Adrenal gland (tissue), 9 donors: ENCODE measurements at regions not wholly inside any gene's neighbourhood (a gene's known extent, or its start where the extent isn't known, plus 50 kb on each side); places are given as distances from the start of the nearest gene placed in this dataset.

Source experiments
- DNase-seq, 7 donors: peaks; one replicate each; pipeline ENCODE4 v3.0.0-alpha.2; 2019 to 2020
- H3K27ac ChIP-seq, 5 donors: fragments of 200-600 bp; sonication (generic) in 4 of 5; 1 replicate in 3 of 5; 2 replicates in 2 of 5; pipeline versions ENCODE4 v1.5.1 to v1.8.0; 2016 to 2020; ENCODE audit warnings: mild to moderate bottlenecking in 1 of 5
- H3K27me3 ChIP-seq: fragments of 200-600 bp; 2 replicates; pipeline ENCODE4 v1.8.0; 2021
- H3K36me3 ChIP-seq, 2 donors: fragments of 200-600 bp; replicated peaks in 1 of 2; 1 replicate in 1 of 2; 2 replicates in 1 of 2; pipeline versions ENCODE4 v1.5.1 to v1.8.0; 2018 to 2022
- H3K4me1 ChIP-seq, 2 donors: fragments of 200-600 bp; replicated peaks in 1 of 2; 1 replicate in 1 of 2; 2 replicates in 1 of 2; pipeline versions ENCODE4 v1.5.1 to v1.8.0; 2018 to 2021
- H3K4me3 ChIP-seq, 4 donors: fragments of 200-600 bp; sonication (generic) in 3 of 4; one replicate each; pipeline ENCODE4 v1.5.1; 2016 to 2018
- H3K9me3 ChIP-seq, 3 donors: fragments of 200-600 bp; sonication (generic) in 1 of 3; replicated peaks in 1 of 3; 1 replicate in 2 of 3; 2 replicates in 1 of 3; pipeline versions ENCODE4 v1.5.1 to v1.8.0; 2016 to 2021
- POLR2A ChIP-seq, 2 donors: fragments of 450-650 bp; IDR thresholded peaks; one replicate each; pipeline ENCODE4 v1.6.1; 2017; ENCODE audit warnings: antibody characterized with exemption in 2 of 2, mild to moderate bottlenecking in 2 of 2, moderate library complexity in 1 of 2
- WGBS, 4 donors: extraction: QIAGEN DNeasy Blood & Tissue Kit in 2 of 4; methylation state at CpG; one replicate each; pipeline versions ENCODE4 v1.1.5 to v1.1.7; 2013 to 2017; 5-methylcytosine and 5-hydroxymethylcytosine counted together
- intact Hi-C, 2 donors: fragments of 100-400 bp; cut with DNase I; formaldehyde crosslinking; loops; one replicate each; pipeline versions ENCODE4 v1.14.1 to v1.15.0; 2022 to 2023
- TF ChIP-seq, protein P1 (sequence below), 6 experiments: fragments of 450-650 bp in 4 of 6; fragments of 200-600 bp in 2 of 6; sonication (generic) in 1 of 6; IDR thresholded peaks; 1 replicate in 5 of 6; 2 replicates in 1 of 6; pipeline versions ENCODE4 v1.5.1 to v1.8.0; 2016 to 2021; ENCODE audit warnings: antibody characterized with exemption in 6 of 6, mild to moderate bottlenecking in 2 of 6, moderate library complexity in 1 of 6
- donor health status: healthy with polysubstance abuse.
- donor health status: Bipolar disorder and iron deficiency.
- donor health status: DM: yes; HTN: yes; CAD: no.
- donor health status: DM: no; HTN: no; CAD: no.
- donor health status: DM: no; HTN: no; CAD: no.

DNA sequence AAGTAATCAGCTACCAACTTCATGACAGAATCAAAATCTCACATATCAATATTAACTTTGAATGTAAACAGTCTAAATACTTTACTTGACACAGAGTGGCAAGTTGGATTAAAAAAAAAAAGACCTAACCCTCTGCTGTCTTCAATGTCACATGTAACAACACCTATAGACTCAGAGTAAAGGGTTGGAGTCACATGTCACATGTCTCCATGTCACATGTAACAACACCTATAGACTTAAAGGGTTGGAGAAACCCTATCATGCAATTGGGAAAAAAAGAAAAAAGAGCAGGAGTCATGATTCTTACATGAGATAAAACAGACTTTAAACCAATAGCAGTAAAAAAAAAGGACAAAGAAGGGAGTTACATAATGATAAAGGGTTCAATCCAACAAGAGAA lies 665.3 kb upstream of the LRRTM1 start:
- Histone ChIP-seq H3K4me1 (no peaks in the 10 kb centered on the region), H3K27me3 (no peaks in the 10 kb centered on the region), H3K4me3 (no peak overlapping the region), H3K27ac (no peak overlapping the region), H3K36me3 (no peaks in the 10 kb centered on the region), H3K9me3 (no peaks in the 10 kb centered on the region)
- TF ChIP-seq, protein P1, sequence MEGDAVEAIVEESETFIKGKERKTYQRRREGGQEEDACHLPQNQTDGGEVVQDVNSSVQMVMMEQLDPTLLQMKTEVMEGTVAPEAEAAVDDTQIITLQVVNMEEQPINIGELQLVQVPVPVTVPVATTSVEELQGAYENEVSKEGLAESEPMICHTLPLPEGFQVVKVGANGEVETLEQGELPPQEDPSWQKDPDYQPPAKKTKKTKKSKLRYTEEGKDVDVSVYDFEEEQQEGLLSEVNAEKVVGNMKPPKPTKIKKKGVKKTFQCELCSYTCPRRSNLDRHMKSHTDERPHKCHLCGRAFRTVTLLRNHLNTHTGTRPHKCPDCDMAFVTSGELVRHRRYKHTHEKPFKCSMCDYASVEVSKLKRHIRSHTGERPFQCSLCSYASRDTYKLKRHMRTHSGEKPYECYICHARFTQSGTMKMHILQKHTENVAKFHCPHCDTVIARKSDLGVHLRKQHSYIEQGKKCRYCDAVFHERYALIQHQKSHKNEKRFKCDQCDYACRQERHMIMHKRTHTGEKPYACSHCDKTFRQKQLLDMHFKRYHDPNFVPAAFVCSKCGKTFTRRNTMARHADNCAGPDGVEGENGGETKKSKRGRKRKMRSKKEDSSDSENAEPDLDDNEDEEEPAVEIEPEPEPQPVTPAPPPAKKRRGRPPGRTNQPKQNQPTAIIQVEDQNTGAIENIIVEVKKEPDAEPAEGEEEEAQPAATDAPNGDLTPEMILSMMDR (IDR thresholded peaks at IDR 0.05): no peak
- no peak for TF ChIP-seq POLR2A (IDR thresholded peaks at IDR 0.05)
- no peak for DNase-seq
- intact Hi-C loops: no loop called here

DNA sequence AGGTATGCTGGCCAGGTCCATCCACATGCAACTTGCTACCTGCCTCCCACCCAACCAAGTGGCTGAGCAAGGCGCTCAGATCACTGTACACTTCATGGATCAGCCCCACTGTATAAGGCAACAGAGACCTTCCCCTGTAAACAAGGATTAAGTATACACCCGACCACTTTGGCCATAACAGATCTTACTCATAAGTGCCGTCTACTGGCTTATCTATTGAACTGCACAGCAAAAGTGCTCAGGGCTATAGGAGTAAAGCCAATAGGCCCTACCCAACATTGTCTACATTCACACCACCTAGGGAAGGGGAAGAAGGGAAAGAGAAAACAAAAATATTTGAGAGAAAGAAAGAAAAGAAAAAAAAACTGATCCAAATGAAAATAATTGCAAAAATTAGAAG lies 663.9 kb upstream of the LRRTM1 start:
- TF ChIP-seq, protein P1 (IDR thresholded peaks at IDR 0.05): no peak
- no peak for TF ChIP-seq POLR2A (IDR thresholded peaks at IDR 0.05)
- no peak for DNase-seq
- Histone ChIP-seq H3K9me3 (no peaks in the 10 kb centered on the region), H3K36me3 (no peaks in the 10 kb centered on the region), H3K27me3 (no peaks in the 10 kb centered on the region), H3K27ac (no peak overlapping the region), H3K4me3 (no peak overlapping the region), H3K4me1 (no peaks in the 10 kb centered on the region)
- intact Hi-C loops: no loop called here
- WGBS, 4 donors: 63 to 86% (median 72%) methylated on average over 2 to 3 of the region's 3 CpGs

DNA sequence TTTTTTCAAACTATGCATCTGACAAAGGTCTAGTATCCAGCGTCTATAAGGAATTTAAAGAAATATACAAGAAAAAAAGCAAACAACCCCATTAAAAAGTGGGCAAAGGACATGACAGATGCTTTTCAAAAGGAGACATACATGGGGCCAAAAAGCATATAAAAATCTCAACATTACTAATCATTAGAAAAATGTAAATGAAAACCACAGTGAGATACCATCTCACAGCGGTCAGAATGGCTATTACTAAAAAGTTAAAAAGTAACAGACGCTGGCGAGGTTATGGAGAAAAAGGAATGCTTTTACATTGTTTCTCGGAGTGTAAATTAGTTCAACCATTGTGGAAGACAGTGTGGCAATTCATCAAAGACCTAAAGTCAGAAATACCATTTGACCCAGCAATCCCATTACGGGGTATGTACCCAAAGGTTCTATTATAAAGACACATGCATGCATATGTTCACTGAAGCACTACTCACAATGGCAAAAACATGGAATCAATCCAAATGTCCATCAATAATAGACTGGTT lies 643.1 kb upstream of the LRRTM1 start:
- Histone ChIP-seq H3K9me3 (peaks cover 0 to under 1% (median 0%) of the 10 kb centered on the region in 3 donors), H3K27ac (no peak overlapping the region), H3K27me3 (no peaks in the 10 kb centered on the region), H3K4me3 (no peak overlapping the region), H3K36me3 (no peaks in the 10 kb centered on the region), H3K4me1 (no peaks in the 10 kb centered on the region)
- 78 to 84% (median 81%) methylated on average over 6 of the region's 6 CpGs for WGBS, 4 donors
- DNase-seq: no peak
- TF ChIP-seq POLR2A (IDR thresholded peaks at IDR 0.05): no peak
- TF ChIP-seq, protein P1 (IDR thresholded peaks at IDR 0.05): no peak
- intact Hi-C loops: no loop called here

DNA sequence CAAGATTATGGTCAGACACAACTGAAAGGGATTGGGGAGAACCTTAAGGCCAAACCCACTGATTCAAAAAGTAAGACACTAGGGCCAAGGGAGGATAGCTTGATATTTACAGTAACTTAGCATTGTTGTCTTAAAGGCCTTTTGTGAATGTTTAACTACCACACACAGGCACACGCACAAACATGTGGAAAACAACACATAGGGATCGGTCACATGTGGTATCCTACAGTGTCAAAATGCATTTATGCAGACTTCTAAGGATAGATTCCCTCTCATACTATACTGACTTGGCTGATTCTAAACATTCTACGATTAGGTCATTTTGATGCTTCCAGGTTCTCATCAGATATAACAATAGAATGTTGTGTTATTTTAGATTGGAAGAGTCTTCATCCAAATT lies 638.9 kb upstream of the LRRTM1 start:
- Histone ChIP-seq H3K36me3 (no peaks in the 10 kb centered on the region), H3K27ac (no peak overlapping the region), H3K9me3 (no peaks in the 10 kb centered on the region), H3K4me1 (no peaks in the 10 kb centered on the region), H3K4me3 (no peak overlapping the region), H3K27me3 (no peaks in the 10 kb centered on the region)
- intact Hi-C loops: no loop called here
- no peak for TF ChIP-seq POLR2A (IDR thresholded peaks at IDR 0.05)
- TF ChIP-seq, protein P1 (IDR thresholded peaks at IDR 0.05): no peak
- 70 to 86% (median 82%) methylated on average over 3 of the region's 3 CpGs for WGBS, 4 donors
- DNase-seq: no peak
